ENCODE measurements at regions not wholly inside any gene's neighbourhood (a gene's known extent, or its start where the extent isn't known, plus 50 kb on each side); places are given as distances from the start of the nearest gene placed in this dataset.

- DNase-seq (ENCODE audit: low spot score), result no peak
- Histone ChIP-seq H3K4me3 (ENCODE audit: low read depth in 1 of 3, low read length in 3 of 3) (no peak overlapping the region), H3K9me3 (ENCODE audit: control insufficient read depth in 4 of 4, low read length in 3 of 4) (no peaks in the 10 kb centered on the region), H3K36me3 (ENCODE audit: control insufficient read depth in 4 of 4, insufficient read depth in 3 of 4, low read depth in 1 of 4, low read length in 3 of 4) (no peaks in the 10 kb centered on the region), H3K9ac (ENCODE audit: low read depth in 1 of 2, low read length in 2 of 2) (no peak overlapping the region), H3K4me1 (ENCODE audit: control insufficient read depth in 4 of 4, insufficient read depth in 4 of 4, low read length in 3 of 4) (no peaks in the 10 kb centered on the region), H3K27ac (ENCODE audit: low read depth in 1 of 2, low read length in 2 of 2) (no peak overlapping the region), H3K27me3 (ENCODE audit: control insufficient read depth in 4 of 4, insufficient read depth in 4 of 4, low read length in 3 of 4) (no peaks in the 10 kb centered on the region)
- WGBS, result 73% methylated on average over 4 of the region's 4 CpGs
- TF ChIP-seq TAF1 (conservative IDR thresholded peaks at IDR 0.05) (no peak), FOXA1 (IDR thresholded peaks at IDR 0.05) (no peak), HNF4G (IDR thresholded peaks at IDR 0.05) (no peak), SP1 (IDR thresholded peaks at IDR 0.05) (no peak), EGR1 (IDR thresholded peaks at IDR 0.05; ENCODE audit: low read depth in 2 of 2) (no peak), HNF4A (conservative IDR thresholded peaks at IDR 0.05) (no peak), CTCF (IDR thresholded peaks at IDR 0.05; ENCODE audit: low read depth, low read length, missing input control) (no peak), NR2F2 (IDR thresholded peaks at IDR 0.05) (no peak), YY1 (IDR thresholded peaks at IDR 0.05) (no peak), REST (IDR thresholded peaks at IDR 0.05) (no peak), RAD21 (IDR thresholded peaks at IDR 0.05) (no peak), RXRA (IDR thresholded peaks at IDR 0.05) (no peak), MAX (IDR thresholded peaks at IDR 0.05) (no peak), JUND (IDR thresholded peaks at IDR 0.05) (no peak), ZBTB33 (IDR thresholded peaks at IDR 0.05) (no peak), FOXA2 (IDR thresholded peaks at IDR 0.05) (no peak), GABPA (IDR thresholded peaks at IDR 0.05 in 1 of 2, conservative IDR thresholded peaks at IDR 0.05 in 1 of 2) (no peak), ATF3 (IDR thresholded peaks at IDR 0.05) (no peak)
Observed at GRCh38 chr13:34405410-34406181, 536.5 kb upstream of the NBEA start.

Data from liver (tissue), 8 donors.